ENCODE measurements at regions not wholly inside any gene's neighbourhood (a gene's known extent, or its start where the extent isn't known, plus 50 kb on each side); places are given as distances from the start of the nearest gene placed in this dataset.

DNA sequence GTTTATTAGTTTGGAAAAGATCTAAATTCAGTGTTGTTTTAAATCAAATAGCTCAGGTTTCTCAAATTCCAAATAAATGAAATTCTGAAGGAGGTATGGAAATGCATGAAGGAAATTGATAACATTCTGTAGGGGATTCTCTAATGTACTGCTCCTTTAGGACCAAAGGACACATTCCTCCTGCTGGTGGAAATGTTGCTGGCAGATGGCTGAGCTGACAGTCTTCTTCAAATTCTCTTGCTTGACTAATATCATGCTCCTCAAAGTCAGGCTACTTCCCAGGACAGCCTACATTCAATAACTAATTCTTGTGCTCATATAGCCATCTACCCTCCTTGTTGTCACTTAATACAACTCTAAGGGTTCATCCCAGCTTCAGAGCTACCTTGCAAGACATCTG, 1118.5 kb downstream of the PCDH9 start:
- Histone ChIP-seq H3K36me3 (no peaks in the 10 kb centered on the region), H3K27me3 (no peaks in the 10 kb centered on the region), H3K27ac (no peak overlapping the region), H3K9me3 (no peaks in the 10 kb centered on the region), H3K4me1 (no peaks in the 10 kb centered on the region), H3K9ac (ENCODE audit: low read depth in 2 of 2, low read length in 2 of 2) (no peak overlapping the region), H3K4me3 (no peak overlapping the region)
- DNase-seq: no peak
- intact Hi-C loops (cut with DNase I): no loop called here
- TF ChIP-seq, protein P1, sequence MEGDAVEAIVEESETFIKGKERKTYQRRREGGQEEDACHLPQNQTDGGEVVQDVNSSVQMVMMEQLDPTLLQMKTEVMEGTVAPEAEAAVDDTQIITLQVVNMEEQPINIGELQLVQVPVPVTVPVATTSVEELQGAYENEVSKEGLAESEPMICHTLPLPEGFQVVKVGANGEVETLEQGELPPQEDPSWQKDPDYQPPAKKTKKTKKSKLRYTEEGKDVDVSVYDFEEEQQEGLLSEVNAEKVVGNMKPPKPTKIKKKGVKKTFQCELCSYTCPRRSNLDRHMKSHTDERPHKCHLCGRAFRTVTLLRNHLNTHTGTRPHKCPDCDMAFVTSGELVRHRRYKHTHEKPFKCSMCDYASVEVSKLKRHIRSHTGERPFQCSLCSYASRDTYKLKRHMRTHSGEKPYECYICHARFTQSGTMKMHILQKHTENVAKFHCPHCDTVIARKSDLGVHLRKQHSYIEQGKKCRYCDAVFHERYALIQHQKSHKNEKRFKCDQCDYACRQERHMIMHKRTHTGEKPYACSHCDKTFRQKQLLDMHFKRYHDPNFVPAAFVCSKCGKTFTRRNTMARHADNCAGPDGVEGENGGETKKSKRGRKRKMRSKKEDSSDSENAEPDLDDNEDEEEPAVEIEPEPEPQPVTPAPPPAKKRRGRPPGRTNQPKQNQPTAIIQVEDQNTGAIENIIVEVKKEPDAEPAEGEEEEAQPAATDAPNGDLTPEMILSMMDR (IDR thresholded peaks at IDR 0.05): no peak

DNA sequence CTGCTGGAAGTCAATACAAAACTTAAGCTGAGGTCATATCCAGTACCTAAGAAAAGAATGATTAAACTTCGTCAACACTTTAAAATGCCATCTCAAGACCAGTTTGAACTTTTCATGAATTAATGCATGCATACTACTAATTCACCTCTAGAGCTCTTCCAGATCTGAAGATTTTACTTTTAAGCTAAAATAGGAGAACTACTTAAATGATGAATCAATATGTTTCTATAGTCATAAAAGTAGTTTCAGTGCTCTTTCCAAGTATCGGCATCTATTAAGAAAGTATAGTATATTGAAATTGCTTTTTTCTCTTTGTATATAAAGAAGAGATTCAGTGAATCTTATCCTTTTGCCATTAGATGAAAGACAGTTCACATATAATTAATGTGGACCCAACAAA, 1123.9 kb downstream of the PCDH9 start:
- H3K4me1 ChIP-seq: no peaks in the 10 kb centered on the region
- intact Hi-C loops (cut with DNase I): no loop called here
- H3K9me3 ChIP-seq: no peaks in the 10 kb centered on the region
- H3K4me3 ChIP-seq: no peak overlapping the region
- TF ChIP-seq, protein P1 (IDR thresholded peaks at IDR 0.05): no peak
- no peaks in the 10 kb centered on the region for H3K36me3 ChIP-seq
- no peaks in the 10 kb centered on the region for H3K27me3 ChIP-seq
- H3K27ac ChIP-seq: no peak overlapping the region
- no peak for DNase-seq
- no peak overlapping the region for H3K9ac ChIP-seq (ENCODE audit: low read depth in 2 of 2, low read length in 2 of 2)

DNA sequence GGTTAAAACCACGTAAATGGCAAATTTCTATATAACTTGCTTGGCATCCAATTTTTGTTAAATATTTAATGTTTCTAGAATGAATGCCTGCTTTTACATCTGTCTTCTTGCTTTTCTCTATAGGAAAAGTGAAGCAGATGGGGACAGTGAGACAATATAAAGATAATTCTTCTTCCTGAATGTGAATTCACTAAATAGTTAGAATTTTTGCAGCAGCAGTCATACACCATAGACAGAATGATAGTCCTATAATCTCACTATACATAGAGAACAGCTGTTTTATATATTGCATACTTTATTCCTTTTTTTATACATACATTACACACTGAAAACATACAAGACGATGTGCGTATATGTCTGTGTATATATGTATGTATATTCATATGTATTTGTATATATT, 1127.3 kb downstream of the PCDH9 start:
- intact Hi-C loops (cut with DNase I): no loop called here
- Histone ChIP-seq H3K4me1 (no peaks in the 10 kb centered on the region), H3K4me3 (no peak overlapping the region), H3K27me3 (no peaks in the 10 kb centered on the region), H3K9ac (ENCODE audit: low read depth in 2 of 2, low read length in 2 of 2) (no peak overlapping the region), H3K36me3 (no peaks in the 10 kb centered on the region), H3K9me3 (no peaks in the 10 kb centered on the region), H3K27ac (no peak overlapping the region)
- TF ChIP-seq, protein P1 (IDR thresholded peaks at IDR 0.05): no peak
- no peak for DNase-seq

DNA sequence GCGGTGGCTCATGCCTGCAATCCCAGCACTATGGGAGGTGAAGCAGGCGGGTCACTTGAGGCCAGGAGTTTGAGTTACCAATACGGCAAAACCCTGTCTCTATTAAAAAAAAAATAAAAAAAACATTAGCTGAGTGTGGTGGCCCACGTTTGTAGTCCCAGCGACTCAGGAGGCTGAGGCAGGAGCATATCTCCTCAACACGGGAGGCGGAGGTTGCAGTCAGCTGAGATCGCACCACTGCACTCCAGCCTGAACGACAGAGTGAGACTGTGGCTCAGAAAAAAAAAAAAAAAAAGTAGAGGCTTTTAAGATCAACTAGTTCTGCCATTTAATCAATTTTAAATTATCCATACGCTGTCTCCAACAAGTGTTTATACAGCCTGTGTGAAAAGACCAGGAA, 1130.3 kb downstream of the PCDH9 start:
- TF ChIP-seq, protein P1 (IDR thresholded peaks at IDR 0.05): no peak
- no peaks in the 10 kb centered on the region for H3K4me1 ChIP-seq
- no peak overlapping the region for H3K4me3 ChIP-seq
- H3K27ac ChIP-seq: no peak overlapping the region
- no peaks in the 10 kb centered on the region for H3K9me3 ChIP-seq
- H3K9ac ChIP-seq (ENCODE audit: low read depth in 2 of 2, low read length in 2 of 2): no peak overlapping the region
- no peaks in the 10 kb centered on the region for H3K36me3 ChIP-seq
- H3K27me3 ChIP-seq: no peaks in the 10 kb centered on the region
- no peak for DNase-seq
- intact Hi-C loops (cut with DNase I): no loop called here

DNA sequence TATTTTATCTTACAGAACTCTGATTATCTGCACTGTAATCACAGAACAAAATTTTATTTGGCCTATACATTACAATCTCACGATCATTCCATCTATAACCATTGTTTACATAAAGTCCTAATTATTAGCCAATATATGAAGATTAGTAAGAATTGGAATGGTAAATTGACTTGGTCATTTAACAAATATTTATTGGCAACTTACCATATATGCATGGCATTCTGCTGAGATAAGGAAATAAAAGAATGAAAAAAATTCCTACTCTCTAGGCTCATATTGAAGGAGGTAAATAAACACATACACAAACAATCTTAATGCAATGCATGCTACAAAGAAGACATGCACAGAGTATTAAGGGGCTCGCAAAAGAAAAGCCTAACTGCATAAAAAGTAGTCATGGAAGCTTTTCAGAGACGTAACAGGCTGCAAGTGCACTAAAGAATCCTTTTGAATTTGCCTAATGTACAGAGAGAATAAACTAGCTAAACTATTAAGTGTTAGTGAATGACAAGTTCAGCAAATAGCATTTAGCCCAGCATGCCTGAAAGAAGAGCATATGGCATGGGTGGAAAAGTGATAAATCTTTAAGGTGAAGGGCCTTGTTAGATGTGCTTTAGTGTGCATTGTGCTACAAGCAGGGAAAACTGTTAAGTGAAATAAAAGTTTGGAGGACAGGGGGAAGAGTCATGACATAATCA, 1131.1 kb downstream of the PCDH9 start:
- H3K9me3 ChIP-seq: no peaks in the 10 kb centered on the region
- DNase-seq: no peak
- TF ChIP-seq, protein P1 (IDR thresholded peaks at IDR 0.05): no peak
- no peak overlapping the region for H3K4me3 ChIP-seq
- H3K27me3 ChIP-seq: no peaks in the 10 kb centered on the region
- H3K9ac ChIP-seq (ENCODE audit: low read depth in 2 of 2, low read length in 2 of 2): no peak overlapping the region
- no peak overlapping the region for H3K27ac ChIP-seq
- no peaks in the 10 kb centered on the region for H3K36me3 ChIP-seq
- intact Hi-C loops (cut with DNase I): no loop called here
- no peaks in the 10 kb centered on the region for H3K4me1 ChIP-seq

Data from colonic mucosa (tissue), 4 donors.